ENCODE measurements at regions not wholly inside any gene's neighbourhood (a gene's known extent, or its start where the extent isn't known, plus 50 kb on each side); places are given as distances from the start of the nearest gene placed in this dataset.

DNA sequence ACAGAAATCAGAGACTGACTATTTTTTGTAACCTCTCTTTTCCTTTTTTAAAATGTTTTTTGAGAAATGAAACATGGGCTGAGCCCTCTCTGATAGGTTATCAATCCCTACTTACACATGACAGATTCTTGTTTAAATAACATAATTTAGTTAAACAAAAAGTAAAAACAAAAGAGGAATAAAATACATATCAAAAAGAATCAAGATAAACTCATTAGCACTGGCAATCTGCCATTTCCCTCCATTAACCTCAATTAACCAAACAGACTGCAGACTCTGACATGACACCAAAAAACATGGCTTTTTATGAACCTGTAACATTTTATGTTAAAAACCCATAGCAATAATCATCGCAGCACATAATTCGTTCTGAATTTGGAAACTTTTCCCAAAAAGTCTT, 284.4 kb upstream of the MTNR1B start:
- DNase-seq (ENCODE audit: low read depth in 4 of 4, low spot score in 3 of 4) = no peak

DNA sequence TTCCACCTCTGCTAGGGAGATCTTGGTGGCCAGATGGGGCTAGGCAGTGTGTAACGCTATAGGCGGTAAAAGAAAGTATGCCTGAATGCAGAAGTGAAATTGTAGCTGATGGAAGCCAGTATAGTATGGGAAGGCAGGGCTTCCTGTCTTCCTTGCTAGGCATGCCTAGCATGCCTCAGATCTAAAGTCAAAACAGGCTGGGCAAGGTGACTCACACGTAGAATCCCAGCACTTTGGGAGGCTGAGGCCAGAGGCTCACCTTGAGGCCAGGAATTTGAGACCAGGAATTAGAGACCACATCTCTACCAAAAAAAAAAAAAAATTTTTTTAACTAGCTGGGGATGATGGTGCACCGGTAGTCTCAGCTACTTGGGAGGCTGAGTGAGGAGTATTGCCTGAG, 281.7 kb upstream of the MTNR1B start:
- DNase-seq (ENCODE audit: low read depth in 4 of 4, low spot score in 3 of 4) = no peak

DNA sequence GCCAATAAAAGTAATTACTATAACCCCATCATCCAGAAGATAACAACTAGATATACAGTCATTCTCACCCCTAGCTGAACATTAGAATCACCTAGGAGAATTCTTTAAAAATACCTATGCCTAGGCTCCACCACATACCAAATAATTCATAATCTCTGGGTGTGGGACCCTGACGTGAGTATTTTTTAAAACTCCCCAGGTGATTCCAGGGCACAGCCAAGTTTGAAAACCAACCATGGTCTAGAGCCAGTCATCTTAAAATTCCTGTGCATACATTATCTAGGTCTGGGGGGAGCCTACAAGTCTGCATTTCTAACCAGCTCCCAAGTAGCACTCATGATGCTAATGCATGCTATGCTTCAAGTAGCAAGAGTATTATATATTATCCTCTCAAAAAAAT, 281.0 kb upstream of the MTNR1B start:
- DNase-seq (ENCODE audit: low read depth in 4 of 4, low spot score in 3 of 4) = no peak

DNA sequence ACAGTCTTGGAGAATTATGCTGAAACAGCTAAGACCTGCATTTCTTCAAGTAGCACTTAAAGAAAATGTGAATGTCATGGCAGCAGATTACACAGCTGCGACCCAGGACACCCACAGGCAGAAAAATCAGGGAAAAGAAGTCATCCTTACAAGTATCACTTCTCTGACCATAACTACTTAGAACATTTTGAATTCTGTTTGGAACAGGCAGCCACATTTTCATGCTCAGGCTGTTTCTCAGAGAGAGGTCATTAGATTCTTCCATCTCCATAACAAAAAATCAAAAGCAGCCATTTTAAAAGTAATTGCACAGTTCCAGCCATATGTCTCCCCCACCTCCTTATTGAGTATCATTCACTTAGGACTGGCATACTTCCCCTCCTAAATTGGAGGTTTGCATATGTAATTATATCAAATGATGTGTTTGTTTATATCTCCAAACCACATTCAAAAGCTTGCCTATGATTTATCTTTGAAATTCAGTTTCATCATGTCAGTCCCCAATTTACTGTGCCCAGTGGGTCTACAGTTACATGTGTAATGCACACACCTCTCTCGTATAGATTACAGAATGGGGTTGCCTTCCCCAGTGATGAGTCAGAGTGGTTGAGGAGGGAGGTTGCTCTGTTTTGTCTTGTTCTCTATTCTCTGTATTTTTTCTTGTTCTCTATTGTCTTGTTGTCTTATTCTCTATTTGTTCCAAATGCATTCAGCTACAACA, 276.5 kb upstream of the MTNR1B start:
- no peak for DNase-seq (ENCODE audit: low read depth in 4 of 4, low spot score in 3 of 4)

DNA sequence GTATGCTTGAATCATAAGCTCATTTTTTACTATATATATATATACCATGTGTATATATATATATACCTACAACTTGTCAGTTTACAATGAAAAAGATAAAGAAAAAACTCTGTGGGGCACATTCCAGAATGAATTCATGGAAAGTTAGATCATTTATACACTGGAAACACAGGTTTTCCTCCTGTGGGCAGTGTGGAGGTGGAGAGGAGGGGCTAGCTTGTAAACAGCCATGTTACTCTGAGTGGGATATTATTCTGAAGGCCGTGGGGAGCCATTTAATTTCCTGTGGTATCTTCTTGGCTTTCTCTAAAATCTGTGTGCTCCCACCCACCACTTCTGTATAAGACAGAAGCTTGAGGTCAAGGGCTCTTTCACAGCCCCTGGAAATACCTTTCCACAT, 273.4 kb upstream of the MTNR1B start:
- DNase-seq (ENCODE audit: low read depth in 4 of 4, low spot score in 3 of 4) = no peak

- peak in 2 of 4 donors; percentile 7 to 20 for DNase-seq (ENCODE audit: low read depth in 4 of 4, low spot score in 3 of 4)
These were observed 271.8 kb upstream of the MTNR1B start for GRCh38 chr11:92697461-92698312.

GRCh38 chr11:92698742-92699141, 270.7 kb upstream of the MTNR1B start:
- no peak for DNase-seq (ENCODE audit: low read depth in 4 of 4, low spot score in 3 of 4)

DNA sequence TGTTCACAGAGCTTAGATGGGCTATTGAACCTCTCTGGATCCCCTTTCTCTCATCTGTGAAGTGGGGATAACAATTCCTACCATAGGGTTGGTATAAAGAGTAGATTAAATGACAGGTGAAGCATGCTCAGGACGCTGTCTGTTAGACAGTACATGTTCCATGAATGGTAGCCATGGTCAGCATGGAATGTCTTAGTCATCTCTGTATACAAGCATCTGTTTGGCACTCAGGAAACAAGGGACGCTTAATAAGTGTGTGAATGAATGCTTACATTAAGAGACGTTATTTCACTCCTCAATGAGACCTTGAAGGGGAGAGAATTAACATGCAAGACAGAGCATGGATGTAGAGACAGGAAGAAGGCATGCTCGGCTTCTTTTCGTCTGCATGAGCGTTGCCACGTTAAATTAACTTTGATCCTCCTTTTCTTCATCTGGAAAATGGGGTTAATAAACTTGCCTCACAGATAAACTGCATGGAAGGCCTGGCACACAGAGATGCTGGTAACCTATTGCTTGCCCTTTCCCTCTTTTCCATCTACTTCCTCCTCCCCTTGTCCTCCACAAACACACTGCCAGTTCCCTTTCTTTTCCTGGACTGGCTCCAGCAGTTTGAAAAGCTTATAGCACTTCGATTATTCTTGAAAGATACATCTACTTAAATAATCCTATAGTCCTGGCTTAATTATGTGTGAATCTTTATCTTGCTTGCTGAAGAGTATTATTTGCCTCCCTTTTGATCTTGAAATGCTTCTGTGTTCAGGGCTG, 267.2 kb upstream of the MTNR1B start:
- DNase-seq (ENCODE audit: low read depth in 4 of 4, low spot score in 3 of 4) = no peak

GRCh38 chr11:92702805-92703448, 266.5 kb upstream of the MTNR1B start:
- no peak for DNase-seq (ENCODE audit: low read depth in 4 of 4, low spot score in 3 of 4)

DNA sequence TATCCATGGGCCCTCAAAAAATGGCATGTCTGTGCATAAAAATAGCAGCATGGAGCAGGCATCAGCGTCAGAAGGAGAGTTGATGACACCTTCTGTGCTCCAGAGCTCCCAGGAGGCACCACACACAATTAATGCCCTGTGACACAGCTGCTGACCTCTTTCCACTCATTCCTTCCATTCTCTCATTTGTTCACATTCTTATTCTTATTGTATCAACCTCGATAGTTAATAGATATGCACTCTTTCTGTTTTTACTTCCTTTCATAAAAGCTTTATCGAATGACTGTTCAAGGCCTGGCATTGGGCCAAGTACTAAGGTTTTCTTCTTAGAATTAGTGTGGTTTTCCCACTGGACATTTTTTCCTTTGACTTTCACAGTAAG, 266.0 kb upstream of the MTNR1B start:
- DNase-seq (ENCODE audit: low read depth in 4 of 4, low spot score in 3 of 4) = no peak

DNA sequence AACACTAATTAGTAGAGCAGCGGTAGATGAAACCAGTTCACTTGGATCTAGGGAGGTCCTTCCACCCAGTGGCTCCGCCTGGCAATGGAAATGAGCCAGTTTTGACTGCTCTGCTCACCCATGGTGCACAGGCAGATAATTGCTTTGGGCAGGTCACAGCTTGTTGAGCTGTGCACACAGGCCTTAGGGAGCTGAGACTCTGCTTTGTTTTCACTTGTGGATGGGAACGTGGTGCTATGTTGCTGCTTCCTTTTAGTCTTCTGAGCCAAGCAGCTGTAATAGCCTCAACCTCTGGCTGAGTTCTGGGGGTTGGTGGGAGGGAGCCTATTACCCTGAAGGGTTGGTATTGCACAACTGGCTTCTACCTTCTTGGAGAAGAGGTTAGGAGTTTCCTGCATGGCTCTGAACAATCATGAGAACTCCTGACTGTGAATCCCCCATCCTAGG, 262.3 kb upstream of the MTNR1B start:
- peak in 2 of 4 donors; percentile 1 to 23 for DNase-seq (ENCODE audit: low read depth in 4 of 4, low spot score in 3 of 4)

DNA sequence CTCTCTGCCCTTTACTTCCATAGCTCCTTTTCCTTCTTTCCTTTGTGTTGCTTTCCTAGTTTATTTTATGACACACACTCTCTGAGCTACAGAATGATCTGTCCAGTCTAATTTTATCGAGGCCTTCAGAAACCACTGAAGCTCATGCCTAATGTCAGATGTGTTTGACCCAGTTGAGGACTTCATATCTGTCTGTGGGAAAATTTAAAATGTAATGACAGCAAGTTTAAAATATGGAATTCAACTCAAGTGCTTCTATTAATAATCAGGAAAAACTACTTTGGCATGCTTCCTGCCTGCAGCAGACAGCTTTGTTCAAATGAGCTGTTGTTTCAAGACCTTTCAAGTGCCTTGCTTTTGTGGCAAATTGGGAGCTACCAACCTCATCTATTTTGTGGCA, 261.8 kb upstream of the MTNR1B start:
- DNase-seq (ENCODE audit: low read depth in 4 of 4, low spot score in 3 of 4) = no peak

DNA sequence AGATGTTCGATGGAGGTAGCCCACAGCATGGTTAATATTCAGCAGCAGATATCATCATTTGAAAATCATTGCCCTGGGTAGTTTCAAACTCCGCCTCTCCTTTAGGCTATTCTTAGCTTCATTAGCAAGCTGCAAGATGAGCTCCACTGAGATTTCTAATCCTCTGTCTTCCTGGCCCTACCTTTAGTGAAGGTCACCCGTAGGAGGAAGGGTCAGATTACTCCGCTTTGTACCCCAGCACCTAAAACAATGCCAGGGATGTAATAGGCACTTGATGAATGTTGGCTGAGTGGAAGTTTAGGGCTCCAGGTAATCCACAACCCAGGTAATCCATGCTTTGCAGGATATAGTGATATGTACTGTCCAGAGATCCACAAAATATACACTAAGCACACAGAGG, 260.1 kb upstream of the MTNR1B start:
- no peak for DNase-seq (ENCODE audit: low read depth in 4 of 4, low spot score in 3 of 4)

- no peak for DNase-seq (ENCODE audit: low read depth in 4 of 4, low spot score in 3 of 4)
These were observed 257.5 kb upstream of the MTNR1B start for GRCh38 chr11:92711926-92712325.

DNA sequence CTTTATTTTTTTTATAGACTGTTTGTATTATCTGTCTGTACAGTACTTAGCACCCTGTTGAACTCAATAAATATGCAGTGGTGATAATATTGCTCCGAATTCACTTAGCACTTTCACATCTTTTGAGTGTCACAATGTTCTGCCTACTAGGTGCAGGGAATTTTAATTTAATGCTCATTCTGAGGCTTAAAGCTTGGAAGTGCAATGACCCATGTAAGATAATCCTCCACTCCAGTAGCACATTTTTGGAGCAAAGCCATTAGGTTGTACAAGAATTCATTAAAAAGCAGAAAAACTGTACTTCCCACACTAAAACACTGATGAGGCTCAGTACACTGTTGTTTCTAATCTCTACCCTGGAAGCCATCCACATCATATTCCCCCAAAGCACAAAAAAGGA, 255.3 kb upstream of the MTNR1B start:
- no peak for DNase-seq (ENCODE audit: low read depth in 4 of 4, low spot score in 3 of 4)

- no peak for DNase-seq (ENCODE audit: low read depth in 4 of 4, low spot score in 3 of 4)
These were observed 252.2 kb upstream of the MTNR1B start for GRCh38 chr11:92717240-92717639.

GRCh38 chr11:92720385-92720784, 249.1 kb upstream of the MTNR1B start:
- no peak for DNase-seq (ENCODE audit: low read depth in 4 of 4, low spot score in 3 of 4)

DNA sequence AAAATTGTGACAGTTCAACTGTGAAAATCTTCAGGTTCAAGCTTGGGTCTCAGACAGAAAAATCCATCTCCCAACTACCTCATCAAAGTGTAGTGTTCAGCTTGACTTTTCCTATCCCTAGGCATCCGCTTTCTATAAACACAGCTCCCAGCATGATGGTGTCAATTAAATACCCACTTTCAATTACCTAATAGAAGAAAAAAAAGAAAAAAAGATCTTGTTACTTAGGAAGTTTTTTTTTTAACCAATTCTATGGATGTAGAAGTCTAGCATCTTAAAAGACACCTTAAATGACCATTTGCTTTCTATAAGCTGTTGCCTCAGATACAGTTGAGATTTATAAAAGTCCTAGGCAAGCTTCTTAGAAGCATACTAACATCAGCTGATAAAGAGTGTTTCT, 244.1 kb upstream of the MTNR1B start:
- no peak for DNase-seq (ENCODE audit: low read depth in 4 of 4, low spot score in 3 of 4)

- DNase-seq (ENCODE audit: low read depth in 4 of 4, low spot score in 3 of 4) = no peak
These were observed 242.3 kb upstream of the MTNR1B start for GRCh38 chr11:92727123-92727522.

- no peak for DNase-seq (ENCODE audit: low read depth in 4 of 4, low spot score in 3 of 4)
These were observed 241.7 kb upstream of the MTNR1B start for GRCh38 chr11:92727769-92728168.

DNA sequence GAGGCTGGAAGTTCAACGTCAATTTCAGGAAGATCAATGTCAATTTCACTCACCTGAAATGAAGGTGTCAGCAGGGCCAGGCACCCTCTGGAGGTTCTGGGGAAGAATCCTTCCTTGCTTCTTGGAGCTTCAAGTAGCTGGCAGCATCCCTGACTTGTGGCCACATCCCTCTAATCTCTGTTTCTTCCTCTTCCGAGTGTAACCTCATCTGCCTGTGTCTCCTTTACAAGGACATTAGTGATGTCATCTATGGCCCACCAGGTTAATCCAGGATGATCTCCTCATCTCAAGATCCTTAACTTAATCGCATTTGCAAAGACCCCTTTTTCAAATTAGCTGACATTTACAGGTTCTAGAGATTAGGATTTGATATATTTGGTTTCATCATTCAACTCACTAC, 240.8 kb upstream of the MTNR1B start:
- DNase-seq (ENCODE audit: low read depth in 4 of 4, low spot score in 3 of 4) = no peak
